ENCODE measurements at regions not wholly inside any gene's neighbourhood (a gene's known extent, or its start where the extent isn't known, plus 50 kb on each side); places are given as distances from the start of the nearest gene placed in this dataset.
"Not testable (repeated sequence)": the region's sequence is repeated elsewhere in the genome, so short reads cannot be mapped to it uniquely, and the experiment has no call there.

DNA sequence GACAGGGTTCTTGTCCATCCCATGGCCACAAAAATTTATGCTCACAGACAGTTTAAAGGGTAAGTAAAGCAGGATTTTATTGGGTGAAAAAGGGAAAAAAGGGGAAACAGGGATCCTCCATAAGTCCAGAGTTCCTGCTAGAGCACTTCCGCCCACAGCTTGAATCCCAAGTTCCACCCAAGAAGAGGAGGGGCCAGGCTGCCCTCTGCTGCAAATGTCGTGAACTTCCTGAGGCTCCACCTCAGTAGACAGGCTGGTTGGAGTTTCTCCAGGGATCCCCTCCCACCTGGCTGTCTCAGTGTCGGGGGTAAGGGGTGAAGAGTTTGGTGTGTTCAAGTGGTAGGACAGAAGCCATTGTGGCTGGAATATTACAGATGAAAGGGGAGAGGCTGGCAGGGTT, 275.0 kb upstream of the SGCD start:
- TF ChIP-seq, protein P1, sequence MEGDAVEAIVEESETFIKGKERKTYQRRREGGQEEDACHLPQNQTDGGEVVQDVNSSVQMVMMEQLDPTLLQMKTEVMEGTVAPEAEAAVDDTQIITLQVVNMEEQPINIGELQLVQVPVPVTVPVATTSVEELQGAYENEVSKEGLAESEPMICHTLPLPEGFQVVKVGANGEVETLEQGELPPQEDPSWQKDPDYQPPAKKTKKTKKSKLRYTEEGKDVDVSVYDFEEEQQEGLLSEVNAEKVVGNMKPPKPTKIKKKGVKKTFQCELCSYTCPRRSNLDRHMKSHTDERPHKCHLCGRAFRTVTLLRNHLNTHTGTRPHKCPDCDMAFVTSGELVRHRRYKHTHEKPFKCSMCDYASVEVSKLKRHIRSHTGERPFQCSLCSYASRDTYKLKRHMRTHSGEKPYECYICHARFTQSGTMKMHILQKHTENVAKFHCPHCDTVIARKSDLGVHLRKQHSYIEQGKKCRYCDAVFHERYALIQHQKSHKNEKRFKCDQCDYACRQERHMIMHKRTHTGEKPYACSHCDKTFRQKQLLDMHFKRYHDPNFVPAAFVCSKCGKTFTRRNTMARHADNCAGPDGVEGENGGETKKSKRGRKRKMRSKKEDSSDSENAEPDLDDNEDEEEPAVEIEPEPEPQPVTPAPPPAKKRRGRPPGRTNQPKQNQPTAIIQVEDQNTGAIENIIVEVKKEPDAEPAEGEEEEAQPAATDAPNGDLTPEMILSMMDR (conservative IDR thresholded peaks at IDR 0.05; ENCODE audit: low read depth, low read length): no peak
- H3K4me3 ChIP-seq (ENCODE audit: low read length): no peak overlapping the region
- DNase-seq (ENCODE audit: low read depth): no peak

DNA sequence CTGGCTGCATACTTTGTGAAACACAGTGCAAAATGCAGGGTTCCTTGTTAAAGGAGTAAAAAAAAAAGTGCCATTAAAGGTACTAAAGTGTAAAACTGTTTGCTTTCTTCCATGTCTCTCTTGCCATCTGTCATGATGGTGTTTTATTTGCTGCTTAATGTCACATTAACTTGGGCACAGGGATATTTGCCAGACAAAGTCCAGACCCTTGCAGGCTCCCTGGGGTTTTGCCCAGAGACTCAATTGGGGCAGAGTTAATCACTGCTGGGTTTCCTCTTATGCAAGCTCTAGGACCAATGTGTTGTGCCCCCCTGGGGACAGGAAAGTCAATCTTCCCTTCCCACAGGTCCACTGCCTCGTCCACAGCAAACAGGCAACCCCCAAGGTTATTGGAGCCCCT, 274.3 kb upstream of the SGCD start:
- H3K4me3 ChIP-seq (ENCODE audit: low read length): no peak overlapping the region
- DNase-seq (ENCODE audit: low read depth): no peak
- TF ChIP-seq, protein P1 (conservative IDR thresholded peaks at IDR 0.05; ENCODE audit: low read depth, low read length): no peak

DNA sequence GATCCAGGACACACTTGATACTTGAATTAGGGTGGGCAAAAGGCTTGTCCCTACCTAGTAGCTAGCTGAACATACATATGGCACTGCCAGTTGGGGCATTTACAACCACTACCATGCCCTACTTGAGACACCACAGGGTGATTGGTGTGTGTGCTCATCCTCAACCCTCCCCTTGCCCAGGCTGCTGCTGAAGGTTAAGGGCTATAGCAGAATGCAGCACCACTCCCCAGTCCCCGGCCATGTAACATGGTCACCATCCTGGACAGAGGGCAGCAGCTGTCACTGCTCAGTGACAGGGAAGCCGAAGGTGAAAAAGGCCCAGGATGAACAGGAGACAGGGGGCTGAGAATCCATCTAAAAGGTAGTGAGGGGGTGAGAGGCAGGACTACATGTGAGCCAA, 273.9 kb upstream of the SGCD start:
- DNase-seq (ENCODE audit: low read depth): no peak
- no peak overlapping the region for H3K4me3 ChIP-seq (ENCODE audit: low read length)
- TF ChIP-seq, protein P1 (conservative IDR thresholded peaks at IDR 0.05; ENCODE audit: low read depth, low read length): no peak

DNA sequence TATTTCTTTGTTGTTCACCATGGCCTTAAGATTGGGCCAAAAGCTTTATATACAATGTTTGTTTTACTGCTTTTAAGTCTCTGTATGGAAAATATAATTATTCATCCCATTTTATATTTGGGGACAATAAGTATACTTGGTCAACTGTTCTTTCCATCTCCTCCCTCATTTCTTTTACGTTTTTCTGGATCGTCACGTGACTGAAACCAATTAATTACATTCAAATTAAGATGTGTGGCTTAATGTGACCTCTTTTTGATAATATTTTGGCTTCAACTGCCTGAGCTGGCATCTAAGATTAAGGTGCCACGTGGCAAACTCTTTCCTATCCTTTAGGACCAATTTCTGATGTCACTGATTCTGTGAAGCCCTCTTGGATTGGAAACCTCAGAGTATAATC, 250.1 kb upstream of the SGCD start:
- no peak overlapping the region for H3K4me3 ChIP-seq (ENCODE audit: low read length)
- no peak for DNase-seq (ENCODE audit: low read depth)
- TF ChIP-seq, protein P1 (conservative IDR thresholded peaks at IDR 0.05; ENCODE audit: low read depth, low read length): no peak

DNA sequence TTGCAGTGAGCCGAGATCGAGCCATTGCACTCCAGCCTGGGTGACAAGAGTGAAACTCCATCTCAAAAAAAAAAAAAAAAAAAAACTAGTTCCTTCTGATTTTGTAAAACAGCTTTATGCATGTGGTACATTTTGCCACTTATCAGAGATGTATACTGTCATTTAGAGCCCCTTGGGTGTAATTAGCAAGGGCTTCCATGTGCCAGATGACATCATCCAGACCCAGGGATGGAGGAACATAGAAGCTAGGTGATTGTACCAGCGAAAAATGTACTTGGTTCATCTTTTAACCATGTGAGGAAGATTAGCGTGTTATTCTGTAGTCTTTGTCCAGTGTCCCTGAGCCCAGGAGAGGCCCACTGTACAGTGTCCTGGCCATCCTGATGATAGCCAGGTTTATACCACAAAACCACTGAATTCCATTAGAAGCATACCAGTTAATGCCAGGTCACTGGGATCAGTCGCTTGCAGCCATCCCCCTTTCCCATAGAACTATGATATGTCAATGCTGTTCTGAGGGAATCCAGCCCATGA, 239.3 kb upstream of the SGCD start:
- TF ChIP-seq, protein P1 (conservative IDR thresholded peaks at IDR 0.05; ENCODE audit: low read depth, low read length): no peak
- H3K4me3 ChIP-seq (ENCODE audit: low read length): no peak overlapping the region
- DNase-seq (ENCODE audit: low read depth): no peak

DNA sequence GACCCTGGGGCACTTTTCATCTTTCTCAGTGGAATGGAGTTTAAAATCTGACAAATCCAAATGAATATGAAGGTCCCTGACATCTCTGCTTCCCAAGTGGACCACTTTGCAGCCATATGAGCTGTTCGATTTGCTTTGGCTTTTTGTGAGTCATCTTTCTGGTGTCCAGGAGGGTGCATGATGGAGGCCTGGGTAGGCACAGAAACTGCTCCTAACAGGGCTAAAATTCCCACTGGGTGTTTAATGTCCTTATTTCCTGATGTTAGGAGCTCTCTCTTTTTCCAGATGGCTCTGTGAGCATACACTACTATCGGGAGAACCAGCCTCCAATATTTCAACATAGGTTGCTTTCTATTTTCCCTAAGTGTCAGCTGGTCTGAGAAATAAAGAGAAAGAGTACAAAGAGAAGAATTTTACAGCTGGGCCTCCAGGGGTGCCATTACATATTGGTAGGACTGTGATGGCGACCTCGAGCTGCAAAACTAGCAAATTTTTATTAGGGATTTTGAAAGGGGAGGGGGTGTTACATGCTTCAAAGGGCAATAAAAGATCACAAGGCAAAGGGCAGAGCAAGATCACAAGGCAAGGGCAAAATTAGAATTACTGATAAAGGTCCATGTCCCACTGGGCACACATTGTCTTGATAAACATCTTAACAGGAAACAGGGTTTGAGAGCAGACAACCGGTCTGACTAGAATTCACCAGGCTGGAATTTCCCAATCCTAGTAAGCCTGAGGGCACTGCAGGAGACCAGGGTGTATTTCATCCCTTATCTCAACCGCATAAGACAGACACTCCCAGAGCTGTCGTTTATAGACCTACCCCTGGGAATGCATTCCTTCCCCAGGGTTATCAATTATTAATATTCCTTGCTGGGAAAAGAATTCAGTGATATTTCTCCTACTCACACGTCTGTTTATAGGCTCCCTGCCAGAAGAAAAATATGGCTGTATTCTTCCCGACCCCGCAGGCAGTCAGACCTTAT, 236.7 kb upstream of the SGCD start:
- not testable (repeated sequence) for H3K4me3 ChIP-seq (ENCODE audit: low read length); DNase-seq (ENCODE audit: low read depth)

DNA sequence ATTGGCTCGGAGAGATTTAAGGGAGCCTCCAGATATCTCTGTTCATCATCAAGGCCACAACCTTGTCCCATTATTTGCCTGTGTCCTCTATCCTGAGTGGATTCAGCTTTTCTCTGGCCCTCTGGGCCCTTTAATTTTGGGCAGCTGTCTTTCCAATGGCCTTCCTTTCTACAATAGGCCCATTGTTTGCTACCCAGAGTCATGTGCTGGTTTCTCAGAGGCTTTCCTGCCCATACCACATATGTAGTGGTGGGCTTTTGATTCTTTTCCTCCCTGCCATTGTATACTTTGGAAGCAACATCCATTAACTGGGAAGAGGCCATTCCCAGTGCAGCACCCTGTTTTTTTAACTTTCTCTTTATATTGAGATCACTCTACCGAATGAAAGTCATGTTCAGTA, 233.9 kb upstream of the SGCD start:
- DNase-seq (ENCODE audit: low read depth): no peak
- no peak overlapping the region for H3K4me3 ChIP-seq (ENCODE audit: low read length)
- TF ChIP-seq, protein P1 (conservative IDR thresholded peaks at IDR 0.05; ENCODE audit: low read depth, low read length): no peak

Data from retinal pigment epithelial cell (primary cell).